ENCODE measurements at regions not wholly inside any gene's neighbourhood (a gene's known extent, or its start where the extent isn't known, plus 50 kb on each side); places are given as distances from the start of the nearest gene placed in this dataset.

DNA sequence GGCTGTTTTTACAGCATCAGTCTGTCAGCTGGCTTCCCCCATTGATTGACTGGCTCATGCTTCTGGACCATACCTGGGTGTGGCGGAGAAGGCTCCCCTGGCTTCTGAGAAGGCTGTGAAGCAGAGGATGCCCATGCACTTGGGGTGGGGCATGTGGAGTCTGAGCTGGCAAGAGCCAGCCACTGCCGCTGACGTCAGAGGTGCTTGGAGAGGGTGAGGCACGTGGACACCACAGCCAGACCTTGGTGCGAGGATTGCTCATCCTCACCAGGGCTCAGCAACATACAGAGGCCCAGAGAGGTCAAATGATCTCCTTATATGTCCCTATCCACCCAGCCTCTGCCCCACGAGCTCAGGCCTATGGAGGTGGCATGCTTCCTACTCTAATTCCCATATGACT is 211.2 kb upstream of the PMEPA1 start:
- Histone ChIP-seq H3K4me1 (ENCODE audit: control insufficient read depth in 1 of 2, insufficient read depth in 2 of 2, low read length in 2 of 2) (no peaks in the 10 kb centered on the region), H3K4me3 (replicated peaks in 1 of 2; ENCODE audit: low read depth in 1 of 2, low read length in 2 of 2) (no peak overlapping the region), H3K4me2 (ENCODE audit: low read length) (no peak overlapping the region), H3K27ac (ENCODE audit: low read depth, low read length) (no peak overlapping the region), H3K79me2 (ENCODE audit: insufficient read depth, low read length) (no peaks in the 10 kb centered on the region), H3K9me2 (ENCODE audit: insufficient read depth) (no peaks in the 10 kb centered on the region), H2AFZ (ENCODE audit: low read depth, low read length, poor library complexity, severe bottlenecking) (no peak overlapping the region), H3K9ac (ENCODE audit: low read length) (no peak overlapping the region), H4K20me1 (ENCODE audit: insufficient read depth) (no peaks in the 10 kb centered on the region), H3K27me3 (ENCODE audit: insufficient read depth, low read length) (peaks cover 31% of the 10 kb centered on the region), H3K36me3 (ENCODE audit: control insufficient read depth in 1 of 2, insufficient read depth in 2 of 2, low read length in 2 of 2) (no peaks in the 10 kb centered on the region), H3K9me3 (ENCODE audit: control insufficient read depth in 1 of 2, insufficient read depth in 1 of 2, low read depth in 1 of 2, low read length in 2 of 2) (no peaks in the 10 kb centered on the region)
- ChIA-PET CTCF (no interaction called here), RAD21 (ENCODE audit: low non-redundant PET in 1 of 2, low total read pairs in 2 of 2, uncharacterized antibody in 2 of 2, unreplicated experiment in 2 of 2) (no interaction called here), POLR2A (no interaction called here)
- intact Hi-C loops (cut with micrococcal nuclease) = no loop called here
- DNase-seq (ENCODE audit: low read depth, low spot score) (no peak), ATAC-seq (no peak)
- BruUV-seq (replicated peaks) = no TSS peak
- TF ChIP-seq CBX3 (IDR thresholded peaks at IDR 0.05; ENCODE audit: low read depth) (no peak), YY1 (IDR thresholded peaks at IDR 0.05; ENCODE audit: extremely low read depth, insufficient replicate concordance, low read depth, low read length) (no peak), SP1 (IDR thresholded peaks at IDR 0.05; ENCODE audit: low read depth) (no peak), TCF7L2 (IDR thresholded peaks at IDR 0.05; ENCODE audit: borderline replicate concordance, extremely low read depth, insufficient read depth, insufficient read length) (no peak), ZFX (IDR thresholded peaks at IDR 0.05) (no peak), SIN3A (IDR thresholded peaks at IDR 0.05; ENCODE audit: low read depth) (no peak), JUND (IDR thresholded peaks at IDR 0.05) (no peak), CEBPB (IDR thresholded peaks at IDR 0.05; ENCODE audit: low read depth) (no peak), EZH2phosphoT487 (IDR thresholded peaks at IDR 0.05; ENCODE audit: borderline replicate concordance) (no peak), EGR1 (IDR thresholded peaks at IDR 0.05; ENCODE audit: low read depth) (no peak), ELF1 (IDR thresholded peaks at IDR 0.05; ENCODE audit: borderline replicate concordance, low read depth) (no peak), SRF (IDR thresholded peaks at IDR 0.05; ENCODE audit: low read depth) (no peak), POLR2A (IDR thresholded peaks at IDR 0.05; ENCODE audit: borderline replicate concordance, extremely low read depth, insufficient read depth, insufficient read length) (no peak)
- TF ChIP-seq, protein P1, sequence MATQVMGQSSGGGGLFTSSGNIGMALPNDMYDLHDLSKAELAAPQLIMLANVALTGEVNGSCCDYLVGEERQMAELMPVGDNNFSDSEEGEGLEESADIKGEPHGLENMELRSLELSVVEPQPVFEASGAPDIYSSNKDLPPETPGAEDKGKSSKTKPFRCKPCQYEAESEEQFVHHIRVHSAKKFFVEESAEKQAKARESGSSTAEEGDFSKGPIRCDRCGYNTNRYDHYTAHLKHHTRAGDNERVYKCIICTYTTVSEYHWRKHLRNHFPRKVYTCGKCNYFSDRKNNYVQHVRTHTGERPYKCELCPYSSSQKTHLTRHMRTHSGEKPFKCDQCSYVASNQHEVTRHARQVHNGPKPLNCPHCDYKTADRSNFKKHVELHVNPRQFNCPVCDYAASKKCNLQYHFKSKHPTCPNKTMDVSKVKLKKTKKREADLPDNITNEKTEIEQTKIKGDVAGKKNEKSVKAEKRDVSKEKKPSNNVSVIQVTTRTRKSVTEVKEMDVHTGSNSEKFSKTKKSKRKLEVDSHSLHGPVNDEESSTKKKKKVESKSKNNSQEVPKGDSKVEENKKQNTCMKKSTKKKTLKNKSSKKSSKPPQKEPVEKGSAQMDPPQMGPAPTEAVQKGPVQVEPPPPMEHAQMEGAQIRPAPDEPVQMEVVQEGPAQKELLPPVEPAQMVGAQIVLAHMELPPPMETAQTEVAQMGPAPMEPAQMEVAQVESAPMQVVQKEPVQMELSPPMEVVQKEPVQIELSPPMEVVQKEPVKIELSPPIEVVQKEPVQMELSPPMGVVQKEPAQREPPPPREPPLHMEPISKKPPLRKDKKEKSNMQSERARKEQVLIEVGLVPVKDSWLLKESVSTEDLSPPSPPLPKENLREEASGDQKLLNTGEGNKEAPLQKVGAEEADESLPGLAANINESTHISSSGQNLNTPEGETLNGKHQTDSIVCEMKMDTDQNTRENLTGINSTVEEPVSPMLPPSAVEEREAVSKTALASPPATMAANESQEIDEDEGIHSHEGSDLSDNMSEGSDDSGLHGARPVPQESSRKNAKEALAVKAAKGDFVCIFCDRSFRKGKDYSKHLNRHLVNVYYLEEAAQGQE (IDR thresholded peaks at IDR 0.05; ENCODE audit: low read depth) = no peak
- TF ChIP-seq, protein P2, sequence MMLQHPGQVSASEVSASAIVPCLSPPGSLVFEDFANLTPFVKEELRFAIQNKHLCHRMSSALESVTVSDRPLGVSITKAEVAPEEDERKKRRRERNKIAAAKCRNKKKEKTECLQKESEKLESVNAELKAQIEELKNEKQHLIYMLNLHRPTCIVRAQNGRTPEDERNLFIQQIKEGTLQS (IDR thresholded peaks at IDR 0.05) = no peak

Data from HCT116 (cell line).